ENCODE measurements at regions not wholly inside any gene's neighbourhood (a gene's known extent, or its start where the extent isn't known, plus 50 kb on each side); places are given as distances from the start of the nearest gene placed in this dataset.

DNA sequence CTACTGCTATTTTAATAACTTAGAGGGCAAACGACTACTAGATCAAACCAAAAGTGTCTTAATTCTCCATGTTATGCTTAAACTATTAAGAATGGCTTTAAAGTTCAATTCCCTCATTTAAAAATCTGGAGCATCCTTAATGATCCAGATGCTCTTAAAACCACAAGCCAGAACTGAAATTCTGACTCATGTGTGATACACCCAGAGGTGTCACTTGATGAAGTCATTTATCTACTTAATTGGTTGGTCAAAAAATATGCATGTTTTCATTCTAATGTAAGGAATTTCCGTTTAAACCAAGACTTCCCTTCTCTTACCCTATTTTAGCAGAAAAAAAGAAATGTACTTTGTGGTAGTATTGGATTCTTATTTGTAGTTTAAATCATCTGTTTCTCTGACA, 1261.2 kb upstream of the B3GALT2 start:
- TF ChIP-seq, protein P1, sequence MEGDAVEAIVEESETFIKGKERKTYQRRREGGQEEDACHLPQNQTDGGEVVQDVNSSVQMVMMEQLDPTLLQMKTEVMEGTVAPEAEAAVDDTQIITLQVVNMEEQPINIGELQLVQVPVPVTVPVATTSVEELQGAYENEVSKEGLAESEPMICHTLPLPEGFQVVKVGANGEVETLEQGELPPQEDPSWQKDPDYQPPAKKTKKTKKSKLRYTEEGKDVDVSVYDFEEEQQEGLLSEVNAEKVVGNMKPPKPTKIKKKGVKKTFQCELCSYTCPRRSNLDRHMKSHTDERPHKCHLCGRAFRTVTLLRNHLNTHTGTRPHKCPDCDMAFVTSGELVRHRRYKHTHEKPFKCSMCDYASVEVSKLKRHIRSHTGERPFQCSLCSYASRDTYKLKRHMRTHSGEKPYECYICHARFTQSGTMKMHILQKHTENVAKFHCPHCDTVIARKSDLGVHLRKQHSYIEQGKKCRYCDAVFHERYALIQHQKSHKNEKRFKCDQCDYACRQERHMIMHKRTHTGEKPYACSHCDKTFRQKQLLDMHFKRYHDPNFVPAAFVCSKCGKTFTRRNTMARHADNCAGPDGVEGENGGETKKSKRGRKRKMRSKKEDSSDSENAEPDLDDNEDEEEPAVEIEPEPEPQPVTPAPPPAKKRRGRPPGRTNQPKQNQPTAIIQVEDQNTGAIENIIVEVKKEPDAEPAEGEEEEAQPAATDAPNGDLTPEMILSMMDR (IDR thresholded peaks at IDR 0.05), result no peak
- TF ChIP-seq EZH2phosphoT487 (IDR thresholded peaks at IDR 0.05), result no peak

Data from neural progenitor cell (in vitro differentiated cells).